ENCODE measurements at regions not wholly inside any gene's neighbourhood (a gene's known extent, or its start where the extent isn't known, plus 50 kb on each side); places are given as distances from the start of the nearest gene placed in this dataset.
A peak's percentile ranks its signal among the peaks of the same experiment; 100 is the strongest.

GRCh38 chr11:95676308-95676707 lies 113.3 kb downstream of the FAM76B start:
- no peaks in the 10 kb centered on the region for H3K9me3 ChIP-seq (ENCODE audit: control insufficient read depth, insufficient read depth, low read length)
- H4K8ac ChIP-seq (ENCODE audit: low read depth in 2 of 2, low read length in 2 of 2), result no peak overlapping the region
- H2AK9ac ChIP-seq (replicated peaks; ENCODE audit: low read depth, low read length, poor library complexity), result no peak overlapping the region
- H3K4me2 ChIP-seq (ENCODE audit: low read depth, low read length), result no peak overlapping the region
- no peak overlapping the region for H3K27ac ChIP-seq (ENCODE audit: insufficient read depth, low read length)
- no peaks in the 10 kb centered on the region for H3K36me3 ChIP-seq (ENCODE audit: control insufficient read depth, insufficient read depth, low read length)
- ATAC-seq (ENCODE audit: low read depth) (no peak), DNase-seq (no peak)
- H3K4me1 ChIP-seq (ENCODE audit: control insufficient read depth, insufficient read depth, low read length), result peaks cover 14% of the 10 kb centered on the region
- H4K91ac ChIP-seq (ENCODE audit: insufficient read depth, low read depth, low read length), result no peak overlapping the region
- H3K9me1 ChIP-seq (ENCODE audit: insufficient read depth, low read length), result peaks cover 3% of the 10 kb centered on the region; the same call in 1 of the 2 replicates
- H3K9ac ChIP-seq (ENCODE audit: low read depth, low read length), result no peak overlapping the region
- H2BK5ac ChIP-seq (ENCODE audit: low read depth, low read length, poor library complexity, severe bottlenecking), result no peak overlapping the region
- H3K4ac ChIP-seq (ENCODE audit: low read depth, low read length), result no peak overlapping the region
- no peak overlapping the region for H2BK20ac ChIP-seq (ENCODE audit: low read depth, low read length)
- POLR2A ChIA-PET (ENCODE audit: unreplicated experiment), result no interaction called here
- no peak overlapping the region for H3K18ac ChIP-seq (ENCODE audit: low read depth, low read length)
- no peak overlapping the region for H2AK5ac ChIP-seq (ENCODE audit: low read depth, low read length)
- H3K27me3 ChIP-seq (ENCODE audit: control insufficient read depth, insufficient read depth, low read length), result no peaks in the 10 kb centered on the region
- H2BK120ac ChIP-seq (ENCODE audit: low read depth, low read length), result no peak overlapping the region
- no peaks in the 10 kb centered on the region for H4K20me1 ChIP-seq (ENCODE audit: insufficient read depth, low read length)
- H3K14ac ChIP-seq (replicated peaks; ENCODE audit: low read depth, low read length), result no peak overlapping the region
- H3K56ac ChIP-seq (ENCODE audit: extremely low read depth, insufficient read depth, low read length), result no peak overlapping the region
- CTCF ChIA-PET, result no interaction called here
- no peak overlapping the region for H3K23ac ChIP-seq (ENCODE audit: low read depth, low read length)
- peak overlapping the region; percentile 25; the same call in 1 of the 3 replicates for H2BK15ac ChIP-seq (ENCODE audit: low read depth, low read length)
- H4K5ac ChIP-seq (ENCODE audit: low read depth, low read length), result no peak overlapping the region
- H3K4me3 ChIP-seq (ENCODE audit: insufficient read depth, low read depth, low read length), result no peak overlapping the region
- H3K79me1 ChIP-seq (ENCODE audit: low read depth in 1 of 2, low read length in 2 of 2), result no peaks in the 10 kb centered on the region
- no peak overlapping the region for H2AFZ ChIP-seq (replicated peaks; ENCODE audit: low read length, poor library complexity)
- in situ Hi-C loops (cut with MboI; ENCODE audit: low sequenced_read_pairs), result no loop called here
- dilution Hi-C loops (cut with HindIII; ENCODE audit: low sequenced_read_pairs, unreplicated experiment), result no loop called here
- TF ChIP-seq MAFK (IDR thresholded peaks at IDR 0.05; ENCODE audit: low read depth, low read length) (no peak), CTCF (conservative IDR thresholded peaks at IDR 0.05; ENCODE audit: low read depth, low read length) (no peak), ELK1 (IDR thresholded peaks at IDR 0.05; ENCODE audit: borderline replicate concordance, low read depth, low read length) (no peak), USF2 (IDR thresholded peaks at IDR 0.05; ENCODE audit: low read depth, low read length) (no peak), MAZ (IDR thresholded peaks at IDR 0.05; ENCODE audit: borderline replicate concordance, low read depth, low read length) (no peak), FOS (IDR thresholded peaks at IDR 0.05; ENCODE audit: low read depth, low read length) (no peak), CEBPB (IDR thresholded peaks at IDR 0.05; ENCODE audit: low read depth, low read length) (no peak), BHLHE40 (IDR thresholded peaks at IDR 0.05; ENCODE audit: low read depth, low read length) (no peak), RCOR1 (IDR thresholded peaks at IDR 0.05; ENCODE audit: insufficient replicate concordance, low read length) (no peak), CHD1 (IDR thresholded peaks at IDR 0.05; ENCODE audit: low read depth, low read length) (no peak), RAD21 (IDR thresholded peaks at IDR 0.05; ENCODE audit: low read length) (no peak), POLR2A (IDR thresholded peaks at IDR 0.05; ENCODE audit: low read depth, low read length) (no peak), RFX5 (IDR thresholded peaks at IDR 0.05; ENCODE audit: low read depth, low read length) (no peak), SMC3 (IDR thresholded peaks at IDR 0.05; ENCODE audit: low read depth, low read length) (no peak), MXI1 (IDR thresholded peaks at IDR 0.05; ENCODE audit: borderline replicate concordance, low read depth, low read length) (no peak), NFE2L2 (IDR thresholded peaks at IDR 0.05; ENCODE audit: low read depth, low read length) (no peak)
- intact Hi-C loops (cut with micrococcal nuclease), result no loop called here
- no TSS peak for BruUV-seq (replicated peaks)
- WGBS, 2 experiments (ENCODE audit: extremely low coverage in 2 of 2, insufficient read length in 1 of 2), result no CpG with 5 or more reads among the region's 4 CpGs

Data from IMR-90 (cell line).